ENCODE measurements at regions not wholly inside any gene's neighbourhood (a gene's known extent, or its start where the extent isn't known, plus 50 kb on each side); places are given as distances from the start of the nearest gene placed in this dataset.

DNA sequence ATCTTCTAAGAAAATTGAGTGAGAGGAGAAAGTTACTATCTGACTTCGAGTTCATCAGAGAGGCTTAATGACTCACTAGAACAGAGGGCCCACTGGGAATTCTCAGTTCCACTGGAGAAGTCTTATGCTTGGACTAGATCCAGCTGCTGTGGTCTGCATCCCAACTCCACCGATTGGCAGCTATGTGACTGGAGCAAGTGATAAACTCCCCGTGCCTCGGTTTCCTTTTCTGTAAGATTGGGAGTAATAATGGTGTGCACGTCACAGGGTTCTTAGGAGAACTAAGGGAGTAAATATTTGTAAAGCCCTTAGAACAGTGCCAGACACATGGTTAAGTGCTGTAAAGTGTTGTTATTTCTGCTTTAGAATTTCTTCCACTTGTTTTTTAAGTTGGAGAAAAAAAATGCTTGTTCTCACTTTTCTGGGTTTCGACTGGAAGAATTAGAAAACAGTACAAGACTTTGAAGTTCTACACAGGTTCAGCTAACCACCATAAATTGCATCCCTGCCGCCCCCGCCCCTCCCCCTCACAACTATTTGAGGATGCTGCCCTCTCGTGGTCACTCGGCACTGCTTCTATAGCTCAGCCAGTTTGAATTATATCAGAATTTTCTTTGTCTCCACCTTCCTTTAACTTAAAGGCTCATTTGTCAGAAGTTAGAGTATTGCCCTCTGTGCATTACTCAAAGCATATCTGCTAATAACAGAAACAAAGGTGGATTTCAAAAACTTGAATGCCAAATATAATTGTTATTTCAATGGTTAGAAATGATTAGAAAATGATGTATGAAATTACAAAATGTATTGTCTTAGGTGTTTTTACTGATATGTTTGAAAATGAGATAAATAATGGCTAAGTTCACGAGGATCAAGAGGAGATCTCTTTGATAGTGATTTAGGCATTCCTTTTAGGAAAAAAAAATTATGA, 95.0 kb upstream of the IFNGR1 start (continued):
- TF ChIP-seq E2F8 (IDR thresholded peaks at IDR 0.05; ENCODE audit: low read depth, partially characterized antibody) (no peak), ZNF384 (IDR thresholded peaks at IDR 0.05; ENCODE audit: borderline replicate concordance, low read depth, low read length) (no peak), YY1 (IDR thresholded peaks at IDR 0.05; ENCODE audit: low read depth, low read length) (peak; percentile 86), EGR1 (IDR thresholded peaks at IDR 0.05; ENCODE audit: borderline replicate concordance in 1 of 2, low read depth in 2 of 2, low read length in 2 of 2) (peak in 1 of 2 experiments; percentile 91; a peak in 2 of 3 replicates), EED (IDR thresholded peaks at IDR 0.05; ENCODE audit: low read depth) (peak; percentile 34; the same call in 1 of the 2 replicates), SREBF2 (IDR thresholded peaks at IDR 0.05; ENCODE audit: low read length) (no peak), TCF7 (IDR thresholded peaks at IDR 0.05; ENCODE audit: borderline replicate concordance) (peak; percentile 56; the same call in 1 of the 2 replicates), IKZF2 (IDR thresholded peaks at IDR 0.05) (peak; percentile 38 to 48; a peak in 2 of 4 replicates), RFX5 (IDR thresholded peaks at IDR 0.05; ENCODE audit: low read depth, low read length) (no peak), NBN (IDR thresholded peaks at IDR 0.05) (peak; percentile 39; the same call in 1 of the 2 replicates), TBL1XR1 (IDR thresholded peaks at IDR 0.05; ENCODE audit: low read depth, low read length) (no peak), MEF2A (IDR thresholded peaks at IDR 0.05; ENCODE audit: insufficient read depth, low read depth, low read length) (0 out of 2 replicates have a peak, but pooled peaks have one; percentile 58), IKZF1 (conservative IDR thresholded peaks at IDR 0.05) (peak; percentile 45), MEF2B (IDR thresholded peaks at IDR 0.05; ENCODE audit: partially characterized antibody, poor library complexity, severe bottlenecking) (peak; percentile 41), FOXM1 (IDR thresholded peaks at IDR 0.05; ENCODE audit: low read depth, low read length) (peak; percentile 72), ZNF274 (IDR thresholded peaks at IDR 0.05; ENCODE audit: insufficient read depth, insufficient read length) (no peak), CREB1 (IDR thresholded peaks at IDR 0.05; ENCODE audit: low read depth) (0 out of 2 replicates have a peak, but pooled peaks have one; percentile 17), RUNX3 (IDR thresholded peaks at IDR 0.05; ENCODE audit: low read length) (peak; percentile 75), ZNF687 (IDR thresholded peaks at IDR 0.05) (peak; percentile 32; the same call in 1 of the 2 replicates), POU2F2 (IDR thresholded peaks at IDR 0.05; ENCODE audit: borderline replicate concordance, low read depth, low read length) (0 out of 3 replicates have a peak, but pooled peaks have one; percentile 33)
- TF ChIP-seq, protein P1, sequence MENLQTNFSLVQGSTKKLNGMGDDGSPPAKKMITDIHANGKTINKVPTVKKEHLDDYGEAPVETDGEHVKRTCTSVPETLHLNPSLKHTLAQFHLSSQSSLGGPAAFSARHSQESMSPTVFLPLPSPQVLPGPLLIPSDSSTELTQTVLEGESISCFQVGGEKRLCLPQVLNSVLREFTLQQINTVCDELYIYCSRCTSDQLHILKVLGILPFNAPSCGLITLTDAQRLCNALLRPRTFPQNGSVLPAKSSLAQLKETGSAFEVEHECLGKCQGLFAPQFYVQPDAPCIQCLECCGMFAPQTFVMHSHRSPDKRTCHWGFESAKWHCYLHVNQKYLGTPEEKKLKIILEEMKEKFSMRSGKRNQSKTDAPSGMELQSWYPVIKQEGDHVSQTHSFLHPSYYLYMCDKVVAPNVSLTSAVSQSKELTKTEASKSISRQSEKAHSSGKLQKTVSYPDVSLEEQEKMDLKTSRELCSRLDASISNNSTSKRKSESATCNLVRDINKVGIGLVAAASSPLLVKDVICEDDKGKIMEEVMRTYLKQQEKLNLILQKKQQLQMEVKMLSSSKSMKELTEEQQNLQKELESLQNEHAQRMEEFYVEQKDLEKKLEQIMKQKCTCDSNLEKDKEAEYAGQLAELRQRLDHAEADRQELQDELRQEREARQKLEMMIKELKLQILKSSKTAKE (IDR thresholded peaks at IDR 0.05; ENCODE audit: low read depth, poor library complexity, severe bottlenecking), result peak; percentile 58

Measured in GM12878 (cell line).